Medulla oblongata (tissue), 1 donor: ENCODE measurements at regions not wholly inside any gene's neighbourhood (a gene's known extent, or its start where the extent isn't known, plus 50 kb on each side); places are given as distances from the start of the nearest gene placed in this dataset.

ENCODE experiments used
- DNase-seq: peaks from one replicate; pipeline ENCODE4 v3.0.0-alpha.2; 2015; ENCODE audit errors: extremely low spot score

DNA sequence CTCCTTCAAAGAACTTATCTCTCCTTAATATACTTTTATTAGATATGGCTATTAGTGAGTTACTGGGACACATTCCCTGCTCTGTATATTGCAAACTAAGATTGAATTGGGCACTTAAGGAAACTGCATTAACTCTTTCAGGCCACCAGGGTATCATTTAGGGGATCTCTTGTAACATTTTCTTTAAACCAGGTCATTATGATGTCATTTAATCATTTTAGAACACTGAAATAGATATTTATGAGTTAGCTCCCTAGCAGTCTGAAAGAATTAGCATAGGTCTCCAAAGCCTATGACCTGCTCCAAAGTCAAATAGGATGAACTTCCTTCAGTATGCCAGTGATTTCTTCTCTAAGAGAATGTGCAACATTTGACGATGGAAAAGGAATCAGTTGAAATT is 506.9 kb downstream of the FOXG1 start:
- no peak for DNase-seq

DNA sequence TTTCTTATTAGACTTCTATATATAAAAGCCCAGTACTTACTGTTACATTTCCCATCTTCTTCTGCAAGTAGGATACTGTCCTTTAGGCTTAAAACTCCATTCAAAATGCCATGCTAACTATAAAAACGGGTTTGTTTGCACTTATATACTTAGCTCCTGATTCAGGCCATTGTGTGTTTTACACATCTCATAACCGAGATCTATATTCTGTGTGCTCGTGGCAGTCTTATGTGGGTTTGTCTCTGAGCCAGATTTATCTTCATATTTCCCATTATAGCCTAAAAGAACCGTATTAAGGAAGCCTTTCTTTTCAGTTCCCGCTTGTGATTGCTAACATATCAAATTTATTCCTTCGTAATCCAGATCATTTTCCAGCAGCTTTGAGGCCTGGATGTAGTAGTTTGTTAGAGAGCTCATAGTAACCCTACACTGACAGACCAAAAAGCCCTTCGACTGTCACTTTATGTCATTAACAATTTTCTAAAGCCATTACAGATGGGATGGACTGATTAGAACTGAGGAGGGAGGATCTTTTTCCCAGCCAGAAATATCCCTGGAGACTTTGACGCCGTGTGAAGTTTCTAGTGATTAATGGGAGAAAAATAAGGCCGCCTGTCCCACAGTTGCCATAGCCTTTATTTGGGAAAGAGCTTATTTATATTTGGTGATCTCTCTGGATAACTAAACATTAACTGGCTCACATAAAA is 508.5 kb downstream of the FOXG1 start:
- DNase-seq = no peak

DNA sequence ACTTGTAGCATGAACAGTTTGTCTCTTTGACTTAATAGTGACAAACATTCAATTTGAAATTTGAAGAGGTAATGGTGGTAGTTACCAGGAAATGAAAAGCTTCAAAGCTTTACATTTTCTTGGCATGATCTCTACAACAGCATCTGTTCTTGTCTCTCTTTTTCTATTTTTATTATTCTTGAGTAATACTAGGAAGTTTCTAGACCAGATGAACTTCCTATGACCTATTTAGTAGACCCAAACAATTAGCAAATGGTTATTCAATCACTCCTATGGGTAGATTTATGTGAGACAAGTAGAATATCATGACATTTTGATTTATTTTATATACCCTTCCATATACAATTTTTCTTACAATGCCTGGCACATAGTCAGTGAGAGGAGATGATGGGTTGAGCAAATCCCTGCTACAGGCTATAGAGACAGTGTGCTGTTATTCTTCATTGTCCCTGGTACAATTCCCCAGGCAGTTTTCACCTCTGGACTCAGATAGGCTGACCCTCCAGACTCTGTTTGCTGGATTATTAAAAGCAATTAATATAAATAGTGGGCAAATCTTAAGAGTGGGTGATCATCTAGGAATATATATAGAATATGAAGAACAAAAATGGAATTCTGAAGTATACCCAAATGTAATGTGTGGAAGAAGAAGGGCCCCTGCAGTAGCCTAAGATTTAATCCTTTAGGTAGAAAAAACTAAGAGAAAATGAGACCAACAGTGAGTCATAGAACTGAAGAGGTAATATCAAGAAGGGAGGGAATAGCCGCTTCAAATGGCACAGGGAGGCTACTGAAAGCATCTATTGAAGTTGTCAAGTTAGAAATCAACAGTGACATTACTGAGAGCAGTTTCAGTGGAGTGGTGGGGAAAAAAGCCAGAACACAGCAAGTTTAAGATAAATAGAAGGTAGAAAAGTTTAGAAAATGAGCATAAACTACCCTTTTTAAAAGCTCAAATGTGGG is 512.0 kb downstream of the FOXG1 start:
- DNase-seq = no peak

DNA sequence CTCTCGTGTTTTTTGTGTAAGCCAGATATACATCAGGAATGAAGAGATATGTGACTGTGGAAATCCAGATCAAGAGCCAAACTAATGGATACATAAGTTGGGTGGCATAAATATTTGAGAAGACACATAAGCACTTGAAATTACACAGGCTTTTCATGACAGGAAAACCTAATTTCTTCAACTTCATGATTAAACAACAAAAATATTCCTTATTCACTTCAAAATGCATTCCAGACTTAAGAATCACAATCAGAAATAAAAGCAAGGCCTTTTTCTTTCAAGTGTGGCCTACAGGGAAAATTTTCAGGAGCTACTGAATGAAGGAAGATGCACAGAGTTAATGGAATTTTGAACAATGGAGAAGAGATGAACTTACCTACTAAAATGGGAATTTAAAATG is 515.6 kb downstream of the FOXG1 start:
- DNase-seq = no peak

DNA sequence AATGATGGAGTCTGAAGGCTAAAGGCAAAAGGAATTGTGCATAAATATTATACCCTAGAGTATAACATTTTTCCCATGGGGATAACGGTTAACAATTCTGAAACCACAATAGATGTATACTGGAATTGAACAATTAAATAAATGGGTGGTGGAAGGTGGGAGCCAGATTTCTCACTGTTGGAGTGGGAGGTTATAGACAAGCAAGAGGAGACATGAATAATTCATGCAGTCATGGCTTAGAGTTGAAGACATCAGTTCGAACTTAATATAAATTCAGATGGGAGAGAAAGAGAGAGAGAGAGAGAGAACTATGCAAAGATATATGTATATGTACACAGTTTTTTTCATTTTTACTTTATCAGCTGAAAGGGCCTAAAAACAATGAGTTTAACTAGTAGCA is 523.9 kb downstream of the FOXG1 start:
- no peak for DNase-seq

DNA sequence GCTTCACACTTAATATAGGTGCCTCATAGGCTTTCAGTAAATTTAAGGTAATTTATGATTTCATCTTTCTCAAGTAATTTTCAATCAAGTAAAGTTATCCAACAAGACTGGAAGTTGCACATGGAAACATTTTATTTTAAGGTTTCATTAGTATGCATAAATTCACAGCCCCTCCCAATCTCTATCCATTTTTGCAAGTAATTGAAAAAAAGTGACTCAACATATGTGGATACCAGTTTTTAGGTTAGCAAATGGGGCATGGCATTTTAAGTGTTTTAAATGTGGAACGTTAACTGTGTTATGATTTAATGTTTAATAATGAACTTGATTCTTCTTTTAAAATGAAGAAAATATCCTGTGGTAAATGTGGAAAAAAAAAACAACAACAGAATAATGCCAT is 532.8 kb downstream of the FOXG1 start:
- no peak for DNase-seq

DNA sequence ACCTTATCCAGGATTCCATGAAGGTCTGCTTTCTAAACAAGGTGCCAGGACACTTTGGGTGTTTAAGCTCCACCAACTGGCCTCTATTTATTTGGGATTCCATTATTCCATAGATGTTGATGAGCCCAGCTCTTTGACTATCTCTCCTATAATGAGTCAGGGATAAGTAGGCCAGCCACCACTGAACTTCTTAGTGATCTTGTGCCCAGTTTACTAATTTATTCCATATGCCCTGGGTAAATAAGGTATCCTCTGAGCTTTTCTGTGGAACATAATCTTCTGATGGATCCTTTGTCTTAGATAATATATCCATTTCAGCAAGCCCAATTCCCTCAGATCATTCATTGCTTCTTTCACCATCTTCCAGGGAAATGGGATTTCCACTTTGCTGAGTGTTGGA is 535.0 kb downstream of the FOXG1 start:
- no peak for DNase-seq

DNA sequence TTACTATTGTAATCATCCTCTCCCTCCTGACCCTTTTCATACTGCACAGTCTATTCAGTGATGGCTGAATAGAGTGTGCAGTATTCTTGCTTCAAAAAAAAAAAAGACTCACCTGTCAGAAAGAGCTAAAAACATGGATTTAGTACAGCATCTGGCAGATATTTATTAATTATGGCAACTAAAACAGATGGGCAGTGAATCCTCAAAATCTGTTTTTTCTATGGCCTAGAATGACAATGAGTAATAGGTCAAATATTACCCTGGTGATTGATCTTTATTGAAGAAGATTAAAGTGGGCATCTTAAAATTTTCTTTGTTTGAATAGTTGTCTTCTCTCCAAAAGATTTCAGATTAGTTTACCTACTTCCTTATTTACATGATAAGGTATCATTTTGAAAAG is 543.6 kb downstream of the FOXG1 start:
- DNase-seq = no peak

DNA sequence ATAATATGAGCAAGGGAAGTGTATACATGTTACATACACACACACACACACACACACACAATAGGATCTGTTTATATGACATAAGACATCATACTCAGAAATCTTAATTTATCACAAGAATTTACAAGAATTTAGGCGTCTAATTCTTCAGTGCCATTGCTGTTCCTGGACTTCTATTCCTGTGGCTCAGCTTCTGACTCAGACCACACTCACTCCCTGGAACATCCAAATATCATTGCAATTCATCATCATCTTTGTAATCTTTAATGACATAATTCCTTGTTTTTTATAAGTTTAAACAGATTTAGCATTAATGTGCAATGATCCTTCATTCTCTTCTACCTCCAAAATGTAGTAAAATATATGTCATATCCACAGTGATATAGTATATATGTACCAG is 544.2 kb downstream of the FOXG1 start:
- DNase-seq = no peak

DNA sequence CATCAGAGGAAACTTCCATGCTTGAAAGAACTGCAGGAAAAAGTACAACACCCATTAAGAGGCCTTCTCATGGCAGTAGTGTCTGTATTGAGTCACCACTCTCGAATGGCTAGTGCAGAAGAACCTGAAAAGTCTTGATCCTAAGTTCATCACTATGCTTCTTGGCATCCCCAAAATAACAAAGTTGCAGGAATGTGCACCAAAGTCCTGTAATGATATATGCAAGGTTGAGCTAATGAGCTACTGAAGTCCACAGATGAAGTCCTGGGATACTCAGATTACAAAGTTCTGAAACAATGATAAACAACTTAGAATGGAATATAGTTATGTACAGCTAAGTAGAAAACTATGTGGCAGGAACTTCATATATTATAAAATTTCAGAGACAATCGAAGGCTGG is 545.4 kb downstream of the FOXG1 start:
- DNase-seq = no peak

DNA sequence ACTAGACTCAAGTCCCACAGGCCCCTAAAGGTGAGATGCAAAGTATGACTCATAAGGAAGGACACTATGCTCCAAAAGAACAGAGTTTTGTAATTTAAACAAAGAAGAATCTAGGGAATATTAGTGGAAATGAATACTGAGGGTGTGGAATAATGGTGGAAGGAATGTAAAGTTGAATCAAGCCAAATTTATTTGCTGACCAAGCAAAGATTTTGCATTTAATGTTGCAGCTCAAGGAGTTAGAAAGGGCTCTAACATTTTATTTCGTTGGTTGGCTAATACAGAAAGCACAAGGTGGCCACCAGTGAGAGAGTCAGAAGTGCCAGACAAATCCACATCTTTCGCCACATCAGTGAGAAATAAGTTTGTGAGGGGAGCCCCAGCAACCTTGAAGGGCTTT is 550.3 kb downstream of the FOXG1 start:
- DNase-seq = no peak

DNA sequence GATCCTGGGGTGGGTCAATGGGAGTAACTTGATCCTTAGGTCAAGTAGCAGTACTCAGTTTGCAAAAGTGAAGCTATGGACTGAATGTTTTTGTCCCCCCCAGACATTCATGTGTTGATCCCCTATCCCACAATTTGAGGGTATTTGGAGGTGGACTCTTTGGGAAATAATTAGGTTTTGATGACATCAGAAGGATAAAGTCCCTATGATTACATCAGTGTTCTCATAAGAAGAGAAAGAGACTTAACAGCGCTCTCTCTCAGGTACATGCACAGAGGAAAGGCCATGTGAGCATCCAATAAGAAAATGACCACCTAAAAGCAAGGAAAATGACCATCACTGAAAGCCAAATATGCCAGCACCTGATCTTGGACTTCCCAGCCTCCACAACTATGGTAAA is 550.8 kb downstream of the FOXG1 start:
- no peak for DNase-seq

DNA sequence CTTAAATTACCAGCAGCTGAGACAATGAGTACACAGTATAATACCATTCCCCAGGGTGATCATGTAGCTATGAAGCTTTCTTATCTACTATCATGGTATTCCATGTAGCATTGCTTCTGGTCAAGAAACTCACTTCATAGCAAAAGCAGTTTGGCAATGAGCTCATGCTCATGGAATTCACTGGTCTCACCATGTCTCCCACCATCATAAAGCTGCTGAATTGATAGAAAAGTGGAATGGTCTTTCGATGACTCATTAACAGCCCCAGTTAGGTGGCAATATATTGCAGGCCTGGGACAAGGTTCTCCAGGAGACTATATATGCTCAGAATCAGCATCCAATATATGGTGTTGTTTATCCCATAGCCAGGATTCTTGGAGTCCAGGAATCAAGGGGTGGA is 553.7 kb downstream of the FOXG1 start:
- no peak for DNase-seq

DNA sequence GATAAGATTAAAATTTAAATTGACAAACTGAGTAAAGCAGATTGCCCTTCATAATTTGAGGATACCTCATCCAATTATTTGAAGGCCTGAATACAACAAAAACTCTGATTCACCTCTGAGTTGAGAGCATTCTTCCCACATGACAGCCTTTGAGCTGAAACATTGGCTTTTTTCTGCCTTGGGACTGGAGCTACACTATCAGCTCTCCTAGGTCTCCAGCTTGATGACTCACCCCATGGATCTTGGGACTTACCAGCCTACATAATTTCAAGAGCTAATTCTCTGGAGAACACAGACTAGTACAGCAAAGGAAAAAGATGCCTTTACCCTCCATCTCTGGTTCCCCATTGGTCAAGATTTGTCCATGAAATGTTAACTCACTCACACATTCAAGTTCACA is 555.1 kb downstream of the FOXG1 start:
- DNase-seq = no peak

DNA sequence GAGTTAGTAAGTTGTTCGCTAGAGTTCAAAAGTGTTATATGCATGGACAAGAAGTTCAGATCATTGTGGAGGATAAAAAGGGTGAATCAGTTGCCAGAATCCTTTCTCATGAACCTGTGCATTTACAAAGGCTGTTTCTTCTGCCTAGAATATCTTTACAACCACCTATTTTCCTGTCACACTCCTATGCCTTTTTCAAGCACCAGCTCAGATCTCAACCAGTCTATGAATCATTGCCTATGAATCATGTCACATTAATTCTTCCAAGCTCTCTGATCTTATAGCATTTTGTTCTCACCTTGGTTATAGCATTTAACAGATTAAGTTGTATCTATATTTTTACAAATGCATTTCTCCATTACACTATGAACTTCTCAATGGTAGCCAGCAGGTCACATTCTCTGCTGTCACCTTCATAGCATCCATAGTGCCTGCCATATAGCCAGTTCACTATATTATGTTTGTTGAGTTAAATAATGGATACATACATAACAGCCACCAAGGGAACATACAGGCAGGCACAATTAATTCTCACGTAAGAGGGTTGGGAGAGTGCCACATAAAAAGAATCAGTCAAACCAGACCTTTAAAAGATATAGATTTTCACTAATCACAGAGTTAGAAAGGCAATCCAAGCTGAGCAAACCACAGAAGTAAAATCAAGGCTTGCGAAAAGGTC is 573.0 kb downstream of the FOXG1 start:
- DNase-seq = no peak

DNA sequence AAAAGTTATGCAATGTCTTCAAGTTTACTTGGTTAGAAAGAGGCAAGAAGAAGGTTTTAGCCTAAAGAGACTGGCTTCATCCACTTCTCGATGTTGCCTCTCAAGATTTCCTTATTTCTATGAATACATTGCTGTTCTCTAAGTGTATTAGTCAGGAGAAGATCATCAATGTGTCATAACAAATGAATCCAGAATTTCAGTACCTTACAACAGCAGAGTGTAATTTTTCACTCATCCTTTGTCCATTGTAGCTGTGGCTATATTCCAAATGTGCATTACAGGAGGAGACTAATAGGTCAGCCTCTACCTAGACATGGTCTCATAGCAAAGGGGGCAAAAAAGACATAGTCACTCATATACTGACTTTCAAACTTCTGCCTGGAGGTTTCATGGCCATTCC is 579.1 kb downstream of the PRKD1 start:
- no peak for DNase-seq

DNA sequence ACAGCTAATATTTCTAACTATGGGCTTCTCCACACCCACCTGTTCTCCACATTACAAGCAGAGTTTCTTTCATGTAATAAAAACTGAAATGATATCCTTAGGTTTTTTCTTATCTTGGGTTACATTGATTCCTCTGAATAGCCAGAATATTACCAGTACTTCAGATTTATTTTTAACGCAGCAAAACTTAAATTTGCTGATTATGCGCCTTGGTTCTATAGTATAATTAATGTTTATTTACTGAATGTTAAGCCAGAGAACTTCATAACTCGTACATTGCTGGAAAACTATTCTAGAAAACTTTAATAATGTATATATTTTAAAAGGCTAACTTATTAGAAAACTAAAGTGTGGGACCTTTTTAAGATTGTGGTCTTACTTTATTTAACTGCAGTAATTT is 577.2 kb downstream of the PRKD1 start:
- no peak for DNase-seq

DNA sequence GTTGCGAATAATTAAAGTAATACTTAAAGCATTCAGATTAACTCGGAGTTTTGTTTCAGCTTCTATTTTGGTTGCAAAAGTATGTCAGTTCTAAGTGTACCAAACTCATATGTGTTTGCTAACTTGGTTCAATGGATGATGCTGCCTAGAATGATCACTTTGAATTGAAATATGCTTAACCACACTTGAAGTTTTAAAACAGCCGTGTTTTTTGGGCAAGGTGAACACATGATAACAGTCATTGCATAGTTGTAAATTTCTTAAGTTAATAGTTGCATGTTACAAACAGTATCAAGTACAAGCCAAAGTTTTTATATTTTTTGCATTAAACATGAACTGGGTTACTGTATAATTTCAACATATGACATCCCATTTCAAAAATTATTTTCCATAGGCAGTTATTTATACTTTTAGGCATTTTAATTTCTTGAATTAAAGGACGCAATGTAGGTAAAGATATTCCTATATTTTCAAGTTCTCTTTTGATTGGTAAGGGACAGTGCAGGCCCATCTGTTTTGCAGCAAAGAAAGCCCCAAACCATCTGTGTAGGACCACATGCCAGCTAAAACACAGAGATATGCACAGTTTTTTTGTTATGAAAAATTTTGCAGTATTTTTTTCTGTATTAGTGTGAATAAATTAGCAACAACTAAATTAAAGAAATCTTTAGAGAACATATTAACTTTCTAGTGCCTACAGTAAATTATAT is 575.5 kb downstream of the PRKD1 start:
- DNase-seq = no peak

DNA sequence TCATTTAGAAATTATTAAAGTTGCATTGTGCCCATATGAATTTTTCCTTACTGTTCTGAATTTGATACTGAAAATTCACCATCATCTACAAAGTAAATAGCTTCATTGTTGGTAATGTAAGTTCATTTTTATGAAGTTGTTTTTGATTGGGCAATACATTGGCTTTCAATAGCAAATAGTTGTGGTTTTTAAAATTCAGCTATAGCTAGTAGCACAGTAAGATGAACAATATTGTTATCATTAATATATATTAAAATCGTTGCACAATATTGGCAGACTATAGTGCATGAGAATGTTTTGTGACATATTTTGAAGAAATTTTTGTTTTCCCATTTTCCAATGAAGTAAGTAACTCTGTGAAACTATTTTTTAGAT is 575.0 kb downstream of the PRKD1 start:
- no peak for DNase-seq

DNA sequence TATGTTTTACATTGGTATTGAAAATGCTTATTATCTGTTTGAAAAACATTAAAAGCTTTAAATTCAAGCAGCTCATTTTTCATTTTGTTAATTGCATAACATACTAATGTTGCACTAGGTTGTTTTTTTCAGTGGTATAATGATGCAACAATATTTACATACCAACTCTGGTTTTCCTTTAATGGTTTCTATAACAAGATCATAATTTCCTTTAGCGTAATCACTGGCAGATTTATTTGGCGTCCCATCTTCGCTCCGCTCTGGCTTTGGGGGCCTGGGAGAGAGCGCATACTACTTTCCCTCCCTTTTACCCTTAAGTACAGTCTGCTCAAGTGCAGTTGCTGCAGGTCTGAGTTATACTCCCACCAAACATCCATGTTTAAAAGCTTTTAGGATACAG is 574.1 kb downstream of the PRKD1 start:
- no peak for DNase-seq

DNA sequence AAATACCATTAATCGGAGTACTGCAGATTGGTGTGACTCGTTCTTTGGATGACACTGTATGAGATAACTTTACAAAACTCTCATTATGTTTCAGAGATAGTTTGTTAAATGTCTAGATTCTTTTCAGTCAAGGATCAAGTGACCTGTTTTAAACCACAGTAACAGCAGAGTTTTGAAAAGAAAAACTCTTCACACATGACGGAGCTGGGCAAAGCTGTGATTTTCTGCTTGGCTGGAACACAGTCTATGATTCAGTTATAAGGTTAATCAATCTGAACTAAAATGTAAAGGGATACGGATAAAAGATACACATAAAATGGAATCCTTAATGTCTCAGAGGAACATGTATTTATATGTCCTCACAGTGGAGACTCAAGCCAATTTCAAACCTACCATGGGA is 573.2 kb downstream of the PRKD1 start:
- no peak for DNase-seq

DNA sequence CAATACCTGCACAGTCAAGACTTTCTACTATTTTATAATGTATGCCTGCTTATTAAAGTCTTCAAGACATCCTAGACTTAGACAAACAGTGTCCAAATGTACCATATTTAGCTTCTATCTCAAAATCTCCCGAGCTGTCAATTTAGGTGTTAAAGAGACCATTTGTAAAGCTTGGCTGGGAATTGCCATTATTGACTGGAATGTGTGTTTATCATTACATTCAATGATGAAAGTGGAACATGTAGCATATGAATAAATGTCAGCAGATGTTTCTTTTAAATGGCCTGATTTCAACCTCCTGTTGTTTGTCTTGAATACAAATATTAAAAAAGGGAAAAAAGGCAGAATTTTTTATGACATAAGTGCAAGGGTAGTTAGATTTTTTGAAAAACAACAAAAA is 572.3 kb downstream of the PRKD1 start:
- DNase-seq = no peak
